HEK293T (cell line): ENCODE measurements at regions not wholly inside any gene's neighbourhood (a gene's known extent, or its start where the extent isn't known, plus 50 kb on each side); places are given as distances from the start of the nearest gene placed in this dataset.

Experiments
- ARNT ChIP-seq: fragments of 450-650 bp; IDR thresholded peaks from 2 replicates; pipeline ENCODE4 v1.6.1; 2017; ENCODE audit warnings: mild to moderate bottlenecking
- BHLHE40 ChIP-seq: fragments of 450-650 bp; IDR thresholded peaks from 2 replicates; pipeline ENCODE4 v1.6.1; 2016; ENCODE audit warnings: mild to moderate bottlenecking, moderate library complexity, borderline replicate concordance
- ELF4 ChIP-seq: fragments of 450-650 bp; IDR thresholded peaks from 2 replicates; pipeline ENCODE4 v1.6.1; 2017; ENCODE audit warnings: antibody characterized with exemption
- FOXA1 ChIP-seq: fragments of 450-650 bp; IDR thresholded peaks from 2 replicates; pipeline ENCODE4 v1.6.1; 2016; ENCODE audit warnings: mild to moderate bottlenecking
- FOXM1 ChIP-seq: fragments of 450-650 bp; IDR thresholded peaks from 2 replicates; pipeline ENCODE4 v1.6.1; 2017; ENCODE audit warnings: mild to moderate bottlenecking, borderline replicate concordance
- L3MBTL2 ChIP-seq: fragments of 450-650 bp; conservative IDR thresholded peaks from 2 replicates; pipeline ENCODE4 v1.6.1; 2016; ENCODE audit warnings: mild to moderate bottlenecking
- LEF1 ChIP-seq: fragments of 450-650 bp; IDR thresholded peaks from 2 replicates; pipeline ENCODE4 v1.6.1; 2017; ENCODE audit warnings: mild to moderate bottlenecking, borderline replicate concordance
- SP1 ChIP-seq: fragments of 450-650 bp; IDR thresholded peaks from 2 replicates; pipeline ENCODE4 v1.6.1; 2017
- TARDBP ChIP-seq: fragments of 450-650 bp; IDR thresholded peaks from 2 replicates; pipeline ENCODE4 v1.6.1; 2016
- ZNF384 ChIP-seq: fragments of 450-650 bp; IDR thresholded peaks from 2 replicates; pipeline ENCODE4 v1.6.1; 2016

DNA sequence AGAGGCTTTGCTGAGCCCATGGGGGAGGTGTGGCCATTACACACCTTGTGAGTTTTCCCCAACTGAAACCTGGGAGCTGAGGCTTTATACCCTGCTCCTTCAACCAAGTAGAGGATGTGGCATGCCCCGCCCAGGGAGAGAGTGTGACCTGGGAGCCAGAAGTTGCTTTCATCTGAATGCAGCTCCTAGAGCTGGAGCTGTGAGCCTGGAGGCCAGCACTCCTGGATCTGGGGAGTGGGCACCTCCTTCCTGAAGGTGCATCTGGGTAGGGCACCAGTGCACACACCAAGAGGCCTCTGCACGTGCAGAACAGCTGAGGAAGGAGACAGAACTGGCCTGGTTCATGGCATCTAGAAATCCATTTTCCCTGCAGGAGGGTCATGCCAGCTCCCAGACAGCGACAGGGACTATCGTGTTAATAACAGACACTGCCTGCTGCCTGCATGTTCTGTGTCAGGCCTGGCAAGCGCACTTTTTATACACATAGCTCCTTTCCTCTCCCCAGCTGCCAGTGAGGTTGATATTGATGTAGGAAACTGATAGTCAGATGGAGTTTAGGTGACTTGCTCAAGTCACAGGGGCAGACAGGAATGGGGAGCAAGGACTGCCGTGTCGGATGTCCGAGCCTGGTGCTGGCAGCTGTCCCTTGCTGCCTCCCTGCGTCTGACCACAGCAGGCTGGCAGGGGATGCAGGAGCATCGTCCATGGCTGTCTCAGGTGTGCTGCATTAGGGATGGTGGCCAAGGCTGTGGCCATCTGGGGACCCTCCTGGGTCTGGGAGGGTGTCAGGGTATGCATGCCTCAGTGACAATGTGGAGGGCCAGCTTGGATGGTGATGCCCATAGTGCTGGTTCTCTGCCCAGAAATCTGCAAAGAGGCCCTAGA lies 189.9 kb upstream of the CXCL12 start:
- no peak for TF ChIP-seq BHLHE40
- TF ChIP-seq TARDBP, result no peak
- TF ChIP-seq FOXM1, result no peak
- TF ChIP-seq ZNF384, result no peak
- TF ChIP-seq ARNT, result no peak
- no peak for TF ChIP-seq ELF4
- TF ChIP-seq FOXA1, result no peak
- no peak for TF ChIP-seq SP1
- TF ChIP-seq L3MBTL2, result no peak
- TF ChIP-seq LEF1, result no peak
